ENCODE measurements at regions not wholly inside any gene's neighbourhood (a gene's known extent, or its start where the extent isn't known, plus 50 kb on each side); places are given as distances from the start of the nearest gene placed in this dataset.

- H3K4me3 ChIP-seq (ENCODE audit: low read depth, low read length) = no peak overlapping the region
- TF ChIP-seq, protein P1, sequence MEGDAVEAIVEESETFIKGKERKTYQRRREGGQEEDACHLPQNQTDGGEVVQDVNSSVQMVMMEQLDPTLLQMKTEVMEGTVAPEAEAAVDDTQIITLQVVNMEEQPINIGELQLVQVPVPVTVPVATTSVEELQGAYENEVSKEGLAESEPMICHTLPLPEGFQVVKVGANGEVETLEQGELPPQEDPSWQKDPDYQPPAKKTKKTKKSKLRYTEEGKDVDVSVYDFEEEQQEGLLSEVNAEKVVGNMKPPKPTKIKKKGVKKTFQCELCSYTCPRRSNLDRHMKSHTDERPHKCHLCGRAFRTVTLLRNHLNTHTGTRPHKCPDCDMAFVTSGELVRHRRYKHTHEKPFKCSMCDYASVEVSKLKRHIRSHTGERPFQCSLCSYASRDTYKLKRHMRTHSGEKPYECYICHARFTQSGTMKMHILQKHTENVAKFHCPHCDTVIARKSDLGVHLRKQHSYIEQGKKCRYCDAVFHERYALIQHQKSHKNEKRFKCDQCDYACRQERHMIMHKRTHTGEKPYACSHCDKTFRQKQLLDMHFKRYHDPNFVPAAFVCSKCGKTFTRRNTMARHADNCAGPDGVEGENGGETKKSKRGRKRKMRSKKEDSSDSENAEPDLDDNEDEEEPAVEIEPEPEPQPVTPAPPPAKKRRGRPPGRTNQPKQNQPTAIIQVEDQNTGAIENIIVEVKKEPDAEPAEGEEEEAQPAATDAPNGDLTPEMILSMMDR (IDR thresholded peaks at IDR 0.05; ENCODE audit: low read depth, low read length) = no peak
Observed at GRCh38 chr4:11505221-11505971, 76.7 kb upstream of the HS3ST1 start.

DNA sequence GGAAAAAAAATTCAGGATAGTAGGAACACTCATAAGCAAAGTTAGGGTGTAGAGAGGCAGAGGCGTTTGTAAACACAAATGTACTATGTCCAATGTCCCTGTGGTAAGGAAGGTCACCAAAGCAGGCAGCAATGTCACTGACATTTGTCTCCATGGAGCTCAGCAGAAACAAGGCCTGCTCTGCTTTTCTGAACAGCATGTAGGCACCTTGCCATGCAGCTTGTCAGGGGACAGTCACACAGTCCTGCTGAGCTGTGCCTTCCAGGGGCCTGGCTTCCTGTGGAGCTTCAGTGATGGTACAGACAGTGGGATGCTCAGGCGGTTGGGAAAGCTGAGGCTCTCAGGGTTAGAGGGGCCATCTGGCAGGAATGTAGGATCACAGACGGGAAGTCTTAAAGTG lies 74.5 kb upstream of the HS3ST1 start:
- TF ChIP-seq, protein P1 (IDR thresholded peaks at IDR 0.05; ENCODE audit: low read depth, low read length) = no peak
- H3K4me3 ChIP-seq (ENCODE audit: low read depth, low read length) = no peak overlapping the region

DNA sequence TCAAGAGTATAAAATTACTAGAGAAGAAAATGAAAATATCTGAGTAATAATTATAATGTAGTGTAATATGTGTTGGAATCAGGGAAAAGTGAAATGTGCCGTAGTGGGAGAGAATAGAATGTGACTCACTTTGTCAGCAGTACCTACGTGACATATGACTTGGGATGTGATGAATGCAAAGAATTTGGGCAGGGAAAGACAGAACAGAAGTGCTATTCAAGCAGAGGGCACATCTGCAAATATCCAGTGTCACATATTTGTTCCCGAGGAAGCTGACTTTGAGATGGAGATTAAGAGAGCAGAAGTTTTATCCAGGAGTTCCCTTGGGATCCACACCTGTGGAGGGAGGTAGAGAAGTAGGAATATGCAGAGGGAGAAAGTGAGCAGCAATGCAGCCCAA lies 69.3 kb upstream of the HS3ST1 start:
- TF ChIP-seq, protein P1 (IDR thresholded peaks at IDR 0.05; ENCODE audit: low read depth, low read length) = no peak
- no peak overlapping the region for H3K4me3 ChIP-seq (ENCODE audit: low read depth, low read length)

DNA sequence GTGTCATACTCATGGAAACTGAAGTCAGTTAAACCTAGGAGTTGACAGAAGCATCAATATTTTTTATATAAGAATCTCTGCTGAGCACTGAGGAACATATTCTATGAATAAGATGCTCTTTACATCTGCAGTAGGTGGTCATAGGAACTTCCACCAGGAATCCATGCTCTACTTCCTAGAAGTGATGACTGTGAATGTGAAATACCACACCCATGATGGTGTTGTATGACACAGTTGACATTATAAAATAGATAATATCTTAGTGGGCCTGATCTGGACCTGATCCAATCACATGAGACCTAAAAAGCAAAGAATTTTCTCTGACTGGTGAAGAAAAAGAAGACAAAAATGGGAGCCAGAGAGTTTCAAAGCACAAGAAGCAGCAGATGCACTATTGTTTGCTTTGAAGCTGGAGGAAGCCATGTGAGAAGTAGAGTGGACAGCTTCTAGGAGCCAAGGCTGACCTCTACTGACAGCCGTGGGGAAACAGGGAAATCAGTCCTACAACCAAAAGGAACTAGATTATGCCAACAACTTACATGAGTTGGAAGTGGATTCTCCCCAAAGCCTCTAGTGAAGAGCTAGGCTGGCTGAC lies 68.6 kb upstream of the HS3ST1 start:
- no peak overlapping the region for H3K4me3 ChIP-seq (ENCODE audit: low read depth, low read length)
- TF ChIP-seq, protein P1 (IDR thresholded peaks at IDR 0.05; ENCODE audit: low read depth, low read length) = no peak

DNA sequence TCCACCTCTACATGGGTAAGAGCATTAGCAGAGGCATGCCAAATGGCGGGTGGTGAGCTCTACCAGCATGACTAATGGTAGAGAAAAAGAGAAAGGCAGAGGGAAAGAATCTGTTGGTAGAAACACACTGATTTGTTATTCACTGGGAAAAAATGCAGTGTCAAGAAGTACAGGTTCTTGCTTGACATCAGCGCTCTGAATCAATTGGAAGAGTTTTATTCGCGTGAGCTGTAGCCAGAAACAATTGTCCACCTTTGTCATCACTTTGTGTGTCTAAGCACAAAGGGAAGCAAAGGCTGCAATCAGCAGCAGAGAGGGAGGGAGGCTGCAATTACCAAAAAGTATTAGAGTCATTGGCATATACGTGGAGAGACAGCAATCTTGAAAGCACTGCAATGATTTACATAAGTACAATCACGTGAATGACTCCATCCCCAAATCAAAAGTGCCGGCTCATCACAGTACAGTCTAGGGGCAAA lies 67.7 kb upstream of the HS3ST1 start:
- no peak overlapping the region for H3K4me3 ChIP-seq (ENCODE audit: low read depth, low read length)
- TF ChIP-seq, protein P1 (IDR thresholded peaks at IDR 0.05; ENCODE audit: low read depth, low read length) = no peak

GRCh38 chr4:11495818-11496217 lies 67.1 kb upstream of the HS3ST1 start:
- H3K4me3 ChIP-seq (ENCODE audit: low read depth, low read length) = no peak overlapping the region
- TF ChIP-seq, protein P1 (IDR thresholded peaks at IDR 0.05; ENCODE audit: low read depth, low read length) = no peak

DNA sequence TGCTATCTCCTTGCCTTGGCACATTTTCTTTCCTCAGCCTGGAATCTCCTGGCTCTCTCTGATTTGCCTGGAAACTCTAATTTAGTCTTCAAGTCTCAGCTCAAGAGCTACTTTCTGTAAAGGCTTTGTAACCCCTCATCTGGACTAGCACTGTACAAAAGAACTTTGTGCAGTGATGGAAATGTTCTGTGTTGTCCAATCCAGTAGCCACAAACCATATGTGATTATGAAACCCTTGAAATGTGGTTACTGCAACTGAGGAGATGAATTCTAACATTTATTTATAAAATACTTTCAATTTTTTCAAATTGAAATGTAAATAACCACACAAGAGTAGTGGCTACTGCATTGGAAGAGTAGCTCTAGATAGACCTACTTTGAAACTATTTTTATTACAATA lies 66.6 kb upstream of the HS3ST1 start:
- TF ChIP-seq, protein P1 (IDR thresholded peaks at IDR 0.05; ENCODE audit: low read depth, low read length) = no peak

More for the DNA sequence above, 66.6 kb upstream of the HS3ST1 start:
- H3K4me3 ChIP-seq (ENCODE audit: low read depth, low read length) = no peak overlapping the region
